ENCODE measurements at regions not wholly inside any gene's neighbourhood (a gene's known extent, or its start where the extent isn't known, plus 50 kb on each side); places are given as distances from the start of the nearest gene placed in this dataset.

- TF ChIP-seq, protein P1, sequence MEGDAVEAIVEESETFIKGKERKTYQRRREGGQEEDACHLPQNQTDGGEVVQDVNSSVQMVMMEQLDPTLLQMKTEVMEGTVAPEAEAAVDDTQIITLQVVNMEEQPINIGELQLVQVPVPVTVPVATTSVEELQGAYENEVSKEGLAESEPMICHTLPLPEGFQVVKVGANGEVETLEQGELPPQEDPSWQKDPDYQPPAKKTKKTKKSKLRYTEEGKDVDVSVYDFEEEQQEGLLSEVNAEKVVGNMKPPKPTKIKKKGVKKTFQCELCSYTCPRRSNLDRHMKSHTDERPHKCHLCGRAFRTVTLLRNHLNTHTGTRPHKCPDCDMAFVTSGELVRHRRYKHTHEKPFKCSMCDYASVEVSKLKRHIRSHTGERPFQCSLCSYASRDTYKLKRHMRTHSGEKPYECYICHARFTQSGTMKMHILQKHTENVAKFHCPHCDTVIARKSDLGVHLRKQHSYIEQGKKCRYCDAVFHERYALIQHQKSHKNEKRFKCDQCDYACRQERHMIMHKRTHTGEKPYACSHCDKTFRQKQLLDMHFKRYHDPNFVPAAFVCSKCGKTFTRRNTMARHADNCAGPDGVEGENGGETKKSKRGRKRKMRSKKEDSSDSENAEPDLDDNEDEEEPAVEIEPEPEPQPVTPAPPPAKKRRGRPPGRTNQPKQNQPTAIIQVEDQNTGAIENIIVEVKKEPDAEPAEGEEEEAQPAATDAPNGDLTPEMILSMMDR (IDR thresholded peaks at IDR 0.05) = no peak
- no peak for TF ChIP-seq POLR2A (IDR thresholded peaks at IDR 0.05)
These were observed 183.8 kb upstream of the CWC22 start for GRCh38 chr2:180190851-180191250.
